GM10266 (cell line): ENCODE measurements at regions not wholly inside any gene's neighbourhood (a gene's known extent, or its start where the extent isn't known, plus 50 kb on each side); places are given as distances from the start of the nearest gene placed in this dataset.

Experiments
- DNase-seq: peaks from one replicate; pipeline ENCODE4 v3.0.0; 2012; ENCODE audit errors: extremely low spot score
- TF ChIP-seq, protein P1 (sequence below): IDR thresholded peaks from 2 replicates; pipeline ENCODE4 v1.5.1; 2012; ENCODE audit warnings: mild to moderate bottlenecking, low read depth; ENCODE audit not compliant: control insufficient read depth, insufficient read depth; ENCODE audit errors: missing control alignments

DNA sequence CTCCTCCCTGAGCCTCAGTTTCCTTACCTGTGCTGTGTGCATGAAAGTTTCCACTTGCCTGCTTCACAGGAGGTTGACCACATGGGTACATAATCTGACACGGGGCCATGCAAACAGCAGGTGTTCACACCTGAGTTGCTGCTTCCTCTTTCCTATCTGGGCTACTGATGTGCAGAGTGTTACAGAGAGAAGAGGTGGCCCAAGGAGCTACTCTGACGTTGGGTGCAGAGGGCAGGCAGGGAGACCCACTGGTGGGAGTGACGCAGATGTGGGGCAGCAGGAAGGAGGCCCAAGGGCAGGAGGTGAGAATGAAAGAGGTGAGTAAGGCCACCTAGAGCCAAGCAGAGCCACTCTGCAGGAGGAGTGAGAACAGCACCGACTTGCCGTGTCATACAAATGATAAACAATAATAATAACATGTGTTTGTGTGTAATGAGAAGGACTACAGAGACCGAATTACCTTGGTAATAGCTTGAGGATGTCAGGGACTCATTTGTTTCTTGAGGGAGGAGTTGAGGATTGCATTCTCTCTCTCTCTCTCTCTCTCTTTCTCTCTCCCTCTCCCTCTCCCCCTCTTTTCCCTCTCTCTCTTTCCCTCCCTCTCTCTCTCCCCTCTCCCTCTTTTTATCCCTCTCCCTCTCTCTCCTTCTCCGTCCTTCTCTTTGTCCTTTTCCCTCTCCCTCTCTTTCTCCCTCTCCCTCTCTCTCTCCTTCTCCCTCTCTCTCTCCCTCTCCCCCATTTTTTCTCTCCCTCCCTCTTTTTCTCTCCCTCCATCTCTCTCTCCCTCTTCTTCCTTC, 87.4 kb upstream of the IGSF21 start:
- TF ChIP-seq, protein P1, sequence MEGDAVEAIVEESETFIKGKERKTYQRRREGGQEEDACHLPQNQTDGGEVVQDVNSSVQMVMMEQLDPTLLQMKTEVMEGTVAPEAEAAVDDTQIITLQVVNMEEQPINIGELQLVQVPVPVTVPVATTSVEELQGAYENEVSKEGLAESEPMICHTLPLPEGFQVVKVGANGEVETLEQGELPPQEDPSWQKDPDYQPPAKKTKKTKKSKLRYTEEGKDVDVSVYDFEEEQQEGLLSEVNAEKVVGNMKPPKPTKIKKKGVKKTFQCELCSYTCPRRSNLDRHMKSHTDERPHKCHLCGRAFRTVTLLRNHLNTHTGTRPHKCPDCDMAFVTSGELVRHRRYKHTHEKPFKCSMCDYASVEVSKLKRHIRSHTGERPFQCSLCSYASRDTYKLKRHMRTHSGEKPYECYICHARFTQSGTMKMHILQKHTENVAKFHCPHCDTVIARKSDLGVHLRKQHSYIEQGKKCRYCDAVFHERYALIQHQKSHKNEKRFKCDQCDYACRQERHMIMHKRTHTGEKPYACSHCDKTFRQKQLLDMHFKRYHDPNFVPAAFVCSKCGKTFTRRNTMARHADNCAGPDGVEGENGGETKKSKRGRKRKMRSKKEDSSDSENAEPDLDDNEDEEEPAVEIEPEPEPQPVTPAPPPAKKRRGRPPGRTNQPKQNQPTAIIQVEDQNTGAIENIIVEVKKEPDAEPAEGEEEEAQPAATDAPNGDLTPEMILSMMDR = no peak
- DNase-seq = no peak

- no peak for DNase-seq
- TF ChIP-seq, protein P1 = no peak
Observed at GRCh38 chr1:18021242-18021641, 86.4 kb upstream of the IGSF21 start.

DNA sequence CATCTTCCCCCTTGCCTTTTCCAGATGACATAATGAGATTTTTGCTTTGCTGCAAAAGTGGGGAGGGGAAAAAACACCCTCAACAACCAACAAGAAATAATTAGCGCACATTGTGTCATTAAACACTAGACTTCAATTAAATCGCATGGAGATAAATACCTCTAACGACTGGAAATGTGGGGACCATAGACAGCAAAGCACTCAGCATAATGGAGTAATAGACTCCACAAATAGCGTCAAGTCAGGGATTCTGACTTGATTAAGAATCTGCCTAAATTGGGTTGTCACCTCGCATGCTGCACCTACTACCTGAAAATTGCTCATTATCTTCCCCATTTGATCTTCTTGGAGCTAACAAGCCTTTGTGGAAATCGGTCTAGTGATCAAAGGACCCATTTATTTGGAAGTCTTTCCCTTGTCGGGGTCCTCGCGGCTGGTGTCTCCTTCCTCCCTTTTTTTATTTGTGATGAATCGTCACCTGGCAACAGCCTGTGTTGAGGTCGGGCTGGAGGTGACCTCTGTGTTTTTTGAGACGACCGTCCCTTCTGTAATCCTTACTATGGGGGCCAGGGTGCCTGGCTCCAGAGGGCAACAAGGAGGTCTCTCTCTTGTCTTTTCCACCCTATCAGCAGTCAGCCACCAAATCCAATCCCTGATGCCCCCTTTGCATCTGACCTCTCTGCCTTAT, 75.3 kb upstream of the IGSF21 start:
- TF ChIP-seq, protein P1 = no peak
- DNase-seq = no peak

DNA sequence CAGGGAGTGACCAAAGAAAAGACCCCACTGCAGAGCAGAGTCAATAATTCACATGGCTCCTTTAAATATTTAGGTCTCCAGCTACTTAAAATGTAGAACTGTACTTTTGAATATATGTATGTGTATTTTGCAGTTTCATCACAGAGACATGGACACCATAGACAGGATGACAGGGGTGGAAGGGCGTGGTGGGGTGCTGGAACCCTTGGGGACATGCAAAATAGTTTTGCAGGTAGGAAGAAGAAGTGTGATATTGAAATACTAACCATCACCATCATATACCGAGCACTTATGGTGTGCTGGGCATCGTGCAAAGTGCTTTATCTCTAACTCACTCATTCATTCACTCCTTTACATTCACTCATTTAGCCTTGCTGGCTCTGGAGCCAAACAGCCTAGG, 72.5 kb upstream of the IGSF21 start:
- DNase-seq = no peak
- TF ChIP-seq, protein P1 = no peak

- no peak for DNase-seq
- TF ChIP-seq, protein P1 = no peak
Observed at GRCh38 chr1:18037651-18038050, 69.9 kb upstream of the IGSF21 start.

DNA sequence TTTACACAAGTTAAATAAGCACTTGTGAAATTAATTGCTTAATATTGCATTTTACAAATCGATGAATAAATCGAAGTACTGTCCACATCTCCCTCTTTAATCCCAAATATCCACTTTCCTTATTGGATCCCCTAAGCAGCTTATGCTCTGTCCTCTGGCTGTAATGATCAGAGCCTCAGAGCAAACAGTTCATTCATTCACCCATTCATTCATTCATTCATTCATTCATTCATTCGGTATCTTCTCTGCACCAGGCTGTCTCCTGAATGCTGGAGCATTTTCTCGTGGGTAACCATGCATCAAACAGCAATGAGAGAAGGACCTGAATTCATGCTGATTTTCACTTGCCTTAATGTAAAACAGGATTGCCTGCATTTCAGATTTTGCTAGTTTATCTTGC, 69.5 kb upstream of the IGSF21 start:
- TF ChIP-seq, protein P1 = no peak
- DNase-seq = no peak

GRCh38 chr1:18039102-18039501, 68.5 kb upstream of the IGSF21 start:
- no peak for DNase-seq
- TF ChIP-seq, protein P1 = no peak
